SKM-1 (cell line): ENCODE measurements at regions not wholly inside any gene's neighbourhood (a gene's known extent, or its start where the extent isn't known, plus 50 kb on each side); places are given as distances from the start of the nearest gene placed in this dataset.

Experiments
- DNase-seq: peaks from one replicate; lab custom pipeline; 2025; ENCODE audit not compliant: unreplicated experiment; lab: John Stamatoyannopoulos, UW

DNA sequence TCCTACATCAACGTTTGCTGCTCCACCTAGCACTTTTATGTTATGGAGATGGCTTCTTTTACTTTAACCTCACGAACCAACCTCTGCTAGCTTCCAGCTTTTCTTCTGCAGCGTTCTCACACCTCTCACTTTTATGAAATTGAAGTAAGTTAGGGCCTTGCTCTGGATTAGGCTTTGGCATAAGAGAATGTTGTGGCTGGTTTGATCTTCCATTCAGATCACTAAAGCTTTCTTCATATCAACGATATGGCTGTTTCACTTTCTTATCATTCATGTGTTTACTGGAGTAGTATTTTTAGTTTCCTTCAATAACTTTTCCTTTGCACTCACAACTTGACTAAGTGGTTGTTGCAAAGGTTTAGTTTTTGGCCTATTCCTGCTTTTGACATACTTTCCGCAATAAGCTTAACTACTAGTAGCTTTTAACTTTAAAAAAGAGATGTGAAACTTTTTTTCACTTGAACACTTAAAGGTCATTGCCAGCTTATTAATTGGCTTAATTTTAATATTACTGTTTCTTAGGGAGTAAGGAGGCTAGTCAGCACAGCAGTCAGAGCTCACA lies 60.0 kb upstream of the SPRY2 start:
- DNase-seq = no peak

DNA sequence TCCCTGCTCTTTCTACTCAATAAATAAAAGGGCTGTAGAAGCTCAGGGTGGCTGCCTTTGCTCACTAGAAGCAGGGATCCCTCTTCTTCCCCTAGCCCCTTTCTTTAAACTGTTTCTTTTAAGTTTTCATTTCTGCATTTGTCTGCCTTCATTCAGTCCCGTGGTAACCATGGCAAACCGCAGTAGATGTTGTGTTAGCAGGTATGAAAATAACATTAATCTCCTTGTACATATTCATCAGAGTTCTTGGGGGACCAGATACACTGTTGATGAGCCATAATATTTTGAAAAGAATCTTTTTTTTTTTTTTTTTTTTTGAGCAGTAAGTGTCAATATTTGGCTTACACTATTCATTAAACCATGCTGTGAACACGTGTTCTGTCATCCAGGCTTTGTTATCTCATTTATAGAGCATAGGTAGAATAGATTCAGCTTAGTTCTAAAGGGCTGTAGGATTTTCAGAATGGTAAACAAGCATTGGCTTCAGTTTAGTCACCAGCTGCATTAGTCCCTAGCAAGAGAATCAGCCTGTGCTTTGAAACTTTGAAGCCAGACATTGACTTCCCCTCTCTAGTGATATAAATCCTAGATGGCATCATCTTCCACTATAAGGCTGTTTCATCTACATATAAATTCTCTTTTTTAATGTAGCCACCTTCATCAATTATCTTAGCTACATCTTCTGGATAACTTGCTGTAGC lies 59.4 kb upstream of the SPRY2 start:
- DNase-seq = no peak

GRCh38 chr13:80399340-80400163 lies 58.6 kb upstream of the SPRY2 start:
- DNase-seq = no peak
